ENCODE measurements at regions not wholly inside any gene's neighbourhood (a gene's known extent, or its start where the extent isn't known, plus 50 kb on each side); places are given as distances from the start of the nearest gene placed in this dataset.

DNA sequence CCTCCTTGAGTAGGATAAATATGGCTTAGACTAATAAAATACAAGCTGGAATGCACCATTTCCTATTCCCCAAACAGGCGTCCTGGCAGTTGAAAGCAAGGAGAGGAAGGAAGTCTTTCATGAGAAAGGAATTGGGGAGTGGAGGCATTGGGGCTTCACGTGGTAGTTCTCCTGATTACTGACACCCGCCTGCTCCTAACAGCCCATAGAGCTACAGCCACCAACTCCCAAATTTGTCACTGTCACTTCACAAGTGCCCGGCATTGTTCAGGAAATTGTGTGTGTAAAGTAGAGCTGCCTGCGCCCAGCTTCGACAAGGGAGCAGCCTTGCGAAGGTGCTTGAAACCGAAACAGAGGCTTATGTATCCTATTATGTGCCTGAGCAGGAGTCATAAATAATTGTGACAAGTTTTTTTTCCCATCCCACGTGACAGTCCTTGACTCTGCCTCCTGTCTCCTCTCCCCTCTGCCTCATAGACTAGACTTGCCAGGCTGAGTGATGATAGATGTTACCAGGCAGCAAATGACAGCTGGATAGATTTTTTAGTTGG, 301.7 kb upstream of the ZFP64 start:
- no peak for TF ChIP-seq CTCF (IDR thresholded peaks at IDR 0.05; ENCODE audit: poor library complexity, severe bottlenecking)
- no peak for TF ChIP-seq POLR2AphosphoS5 (IDR thresholded peaks at IDR 0.05)
- TF ChIP-seq EZH2 (IDR thresholded peaks at IDR 0.05; ENCODE audit: borderline replicate concordance, insufficient read depth, low read length, poor library complexity, severe bottlenecking) = no peak
- TF ChIP-seq SMC3 (conservative IDR thresholded peaks at IDR 0.05; ENCODE audit: poor library complexity) = no peak
